GM12891 (cell line): ENCODE measurements at regions not wholly inside any gene's neighbourhood (a gene's known extent, or its start where the extent isn't known, plus 50 kb on each side); places are given as distances from the start of the nearest gene placed in this dataset.
"Not testable (repeated sequence)": the region's sequence is repeated elsewhere in the genome, so short reads cannot be mapped to it uniquely, and the experiment has no call there.

ENCODE experiments used
- DNase-seq: peaks from one replicate; pipeline ENCODE4 v3.0.0; 2011; ENCODE audit warnings: low spot score; ENCODE audit not compliant: insufficient read length
- FAIRE-seq: peaks from 2 replicates; lab custom pipeline; 2011; peaks lifted over from hg19 to GRCh38; lab: Jason Lieb, UNC
- PAX5 ChIP-seq: IDR thresholded peaks from 2 replicates; pipeline ENCODE4 v1.6.1; 2011; ENCODE audit warnings: low read length, moderate library complexity, mild to moderate bottlenecking; ENCODE audit not compliant: insufficient read depth, severe bottlenecking
- POLR2A ChIP-seq: IDR thresholded peaks from 2 replicates; pipeline ENCODE4 v1.6.1; 2011; ENCODE audit warnings: low read depth, low read length, control low read depth
- POLR2AphosphoS5 ChIP-seq: IDR thresholded peaks from 2 replicates; pipeline ENCODE4 v1.6.1; 2011; ENCODE audit warnings: low read depth, low read length, control low read depth
- POU2F2 ChIP-seq: IDR thresholded peaks from 2 replicates; pipeline ENCODE4 v1.6.1; 2011; ENCODE audit warnings: low read depth, mild to moderate bottlenecking, control low read depth, low read length, moderate library complexity
- SPI1 ChIP-seq: IDR thresholded peaks from 2 replicates; pipeline ENCODE4 v1.6.1; 2011; ENCODE audit warnings: low read depth, low read length, control low read depth
- TAF1 ChIP-seq: IDR thresholded peaks from 2 replicates; pipeline ENCODE4 v1.6.1; 2011; ENCODE audit warnings: low read depth, low read length, control low read depth

GRCh38 chr14:86084097-86084496 lies 554.2 kb downstream of the FLRT2 start:
- DNase-seq, result no peak
- TF ChIP-seq SPI1 (no peak), POLR2A (no peak), POU2F2 (no peak), PAX5 (no peak), POLR2AphosphoS5 (no peak), TAF1 (no peak)
- FAIRE-seq, result no peak

GRCh38 chr14:86083616-86084015 lies 553.7 kb downstream of the FLRT2 start:
- no peak for DNase-seq
- no peak for TF ChIP-seq POLR2A
- TF ChIP-seq TAF1, result no peak
- no peak for TF ChIP-seq POU2F2
- TF ChIP-seq SPI1, result no peak
- TF ChIP-seq POLR2AphosphoS5, result no peak
- TF ChIP-seq PAX5, result no peak
- FAIRE-seq, result no peak

- FAIRE-seq, result no peak
- no peak for DNase-seq
- no peak for TF ChIP-seq PAX5
These were observed 542.4 kb downstream of the FLRT2 start for GRCh38 chr14:86072116-86072894.

GRCh38 chr14:86066651-86067050 lies 536.7 kb downstream of the FLRT2 start:
- DNase-seq, result no peak
- FAIRE-seq, result no peak
- TF ChIP-seq POLR2A (no peak), PAX5 (no peak), SPI1 (no peak), POU2F2 (no peak), POLR2AphosphoS5 (no peak), TAF1 (no peak)

GRCh38 chr14:86065407-86065806 lies 535.5 kb downstream of the FLRT2 start:
- FAIRE-seq (no peak), DNase-seq (no peak)
- TF ChIP-seq TAF1 (no peak), SPI1 (no peak), POLR2AphosphoS5 (no peak), POLR2A (no peak), POU2F2 (no peak), PAX5 (no peak)

GRCh38 chr14:86064595-86064994 lies 534.7 kb downstream of the FLRT2 start:
- not testable (repeated sequence) for DNase-seq, FAIRE-seq

GRCh38 chr14:86057018-86057667 lies 527.2 kb downstream of the FLRT2 start:
- no peak for DNase-seq
- no peak for FAIRE-seq
- TF ChIP-seq POLR2AphosphoS5 (no peak), SPI1 (no peak), PAX5 (no peak), POLR2A (no peak), TAF1 (no peak), POU2F2 (no peak)

- TF ChIP-seq POLR2AphosphoS5 (no peak), TAF1 (no peak), POU2F2 (no peak), SPI1 (no peak), POLR2A (no peak), PAX5 (no peak)
- no peak for FAIRE-seq
- no peak for DNase-seq
These were observed 525.6 kb downstream of the FLRT2 start for GRCh38 chr14:86055512-86056075.

- no peak for FAIRE-seq
- no peak for DNase-seq
- TF ChIP-seq POLR2A (no peak), POU2F2 (no peak), TAF1 (no peak), PAX5 (no peak), SPI1 (no peak), POLR2AphosphoS5 (no peak)
These were observed 522.9 kb downstream of the FLRT2 start for GRCh38 chr14:86052868-86053267.

GRCh38 chr14:86050757-86051156 lies 520.8 kb downstream of the FLRT2 start:
- no peak for TF ChIP-seq TAF1
- FAIRE-seq, result no peak

More at GRCh38 chr14:86050757-86051156, 520.8 kb downstream of the FLRT2 start:
- DNase-seq, result no peak
